Stimulated activated naive CD8-positive, alpha-beta T cell treated with anti-CD3 and anti-CD28 coated beads, Interleukin-15, Interleukin-2, amounts not matched to agents 100 U/mL and 50 U/mL, for 24 hours (primary cell): ENCODE measurements at regions not wholly inside any gene's neighbourhood (a gene's known extent, or its start where the extent isn't known, plus 50 kb on each side); places are given as distances from the start of the nearest gene placed in this dataset.
"Not testable (repeated sequence)": the region's sequence is repeated elsewhere in the genome, so short reads cannot be mapped to it uniquely, and the experiment has no call there.

Experiments used
- ATAC-seq: fragments of 150-1000 bp; cut with Tn5 transposase; one replicate; pipeline ENCODE4 v1.10.0; 2021
- DNase-seq: peaks from one replicate; pipeline ENCODE4 v3.0.0; 2021

GRCh38 chr7:142698429-142698828, 50.8 kb upstream of the PRSS1 start:
- DNase-seq (no peak), ATAC-seq (no peak)

DNA sequence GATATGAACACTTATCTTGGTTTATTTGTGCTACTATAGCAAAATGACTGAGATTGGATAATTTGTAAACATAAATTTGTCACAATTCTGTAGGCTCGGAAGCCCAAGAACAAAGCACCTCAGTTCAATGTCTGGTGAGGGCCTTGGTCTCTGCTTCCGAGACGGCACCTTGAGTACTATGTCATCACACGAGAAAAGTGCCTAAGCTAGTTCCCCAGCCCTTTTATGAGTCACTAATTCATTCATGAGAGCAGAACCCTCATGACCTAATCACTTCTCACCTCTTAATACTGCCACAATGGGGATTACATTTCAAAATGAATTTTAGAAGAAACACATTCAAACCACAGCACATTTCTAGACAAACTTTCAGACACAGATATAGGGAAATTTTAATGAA, 52.0 kb upstream of the PRSS1 start:
- ATAC-seq, result no peak
- no peak for DNase-seq

DNA sequence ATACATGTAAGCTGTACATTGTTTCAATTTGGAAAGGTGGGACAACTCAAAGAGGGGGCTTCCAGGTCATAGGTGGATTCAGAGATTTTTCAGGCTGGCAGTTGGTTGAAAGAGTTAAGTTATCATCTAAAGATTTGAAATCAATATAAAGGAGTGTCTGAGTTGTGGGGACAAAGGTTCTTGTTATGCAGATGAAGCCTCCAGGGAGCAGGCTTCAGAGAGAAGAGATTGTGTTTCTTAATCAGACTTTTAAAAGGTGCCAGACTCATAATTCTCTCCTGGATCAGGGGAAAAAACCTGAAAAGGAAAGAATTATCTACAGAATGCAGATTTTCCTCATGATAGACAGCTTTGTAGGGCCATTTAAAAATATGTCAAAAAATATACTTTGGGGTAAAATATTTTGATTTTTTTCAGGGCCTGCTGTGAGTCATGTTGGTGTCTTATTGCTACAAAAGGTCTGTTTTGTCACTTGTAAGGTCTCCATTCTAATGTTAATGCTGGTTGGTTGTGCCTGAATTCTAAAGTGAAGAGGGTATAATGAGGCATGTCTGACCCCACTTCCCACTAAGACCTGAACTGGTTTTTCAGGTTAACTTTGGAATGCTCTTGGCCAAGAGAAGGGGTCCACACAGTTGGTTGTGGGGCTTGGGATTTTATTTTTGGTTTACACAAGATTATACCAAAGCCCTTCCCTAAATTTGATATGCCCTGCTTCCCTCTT, 52.7 kb upstream of the PRSS1 start:
- no peak for DNase-seq
- no peak for ATAC-seq

GRCh38 chr7:142693911-142694310, 55.4 kb upstream of the PRSS1 start:
- DNase-seq (no peak), ATAC-seq (no peak)

- DNase-seq (no peak), ATAC-seq (peak; percentile 36)
Observed at GRCh38 chr7:142690554-142691182, 58.6 kb upstream of the PRSS1 start.

- no peak for DNase-seq
- ATAC-seq, result no peak
Observed at GRCh38 chr7:142689439-142690120, 59.7 kb upstream of the PRSS1 start.

GRCh38 chr7:142685877-142686508, 63.3 kb upstream of the PRSS1 start:
- DNase-seq (peak; percentile 9), ATAC-seq (peak; percentile 49)

GRCh38 chr7:142681314-142682092, 67.8 kb upstream of the PRSS1 start:
- ATAC-seq (no peak), DNase-seq (no peak)

- no peak for DNase-seq
- ATAC-seq, result no peak
Observed at GRCh38 chr7:142671506-142671905, 77.8 kb upstream of the PRSS1 start.

DNA sequence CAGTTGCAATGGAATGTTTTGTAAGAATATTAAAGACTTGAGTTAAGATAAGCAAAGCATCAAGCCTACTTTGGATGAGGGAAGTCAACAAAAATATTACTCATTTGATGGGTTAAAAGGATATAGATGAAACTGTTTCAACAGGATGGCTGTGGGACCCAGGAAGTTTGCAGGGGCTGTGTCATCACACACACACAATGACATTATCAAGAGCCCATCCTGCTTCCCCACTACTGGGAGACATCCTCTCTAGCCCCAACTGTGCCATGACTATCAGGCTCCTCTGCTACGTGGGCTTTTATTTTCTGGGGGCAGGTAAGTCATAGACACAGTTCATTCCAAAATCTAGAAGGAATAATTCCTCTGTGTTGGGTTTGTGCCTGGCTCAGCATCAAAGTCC, 78.8 kb upstream of the PRSS1 start:
- DNase-seq (no peak), ATAC-seq (no peak)

DNA sequence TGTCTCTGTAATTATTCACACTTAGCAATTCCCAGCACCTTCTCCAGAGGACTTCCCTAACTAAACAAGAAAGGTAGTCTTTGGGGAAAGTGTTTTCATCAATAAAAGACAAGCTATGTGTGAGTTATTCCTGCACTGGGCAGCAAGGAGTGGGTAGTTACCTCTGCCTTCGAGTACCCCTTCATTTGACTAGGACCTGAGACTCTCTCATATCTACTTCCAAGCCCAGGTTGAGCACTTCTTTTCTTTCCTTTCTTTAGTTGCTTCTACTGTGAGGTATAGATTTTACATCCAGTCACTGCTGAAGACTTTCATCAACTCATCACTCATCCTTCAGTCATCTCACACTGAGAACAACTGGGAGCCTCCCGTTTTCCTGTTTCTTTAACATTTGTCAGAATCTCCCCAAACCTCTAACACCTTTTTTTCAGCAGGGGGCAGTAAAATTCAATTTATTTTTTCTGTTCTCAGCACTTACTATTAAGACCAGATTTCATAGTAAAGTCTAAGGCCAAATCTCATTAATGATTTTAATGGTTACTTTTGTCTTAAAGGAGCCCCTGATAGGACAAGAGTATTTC, 80.1 kb upstream of the PRSS1 start:
- ATAC-seq (no peak), DNase-seq (no peak)

DNA sequence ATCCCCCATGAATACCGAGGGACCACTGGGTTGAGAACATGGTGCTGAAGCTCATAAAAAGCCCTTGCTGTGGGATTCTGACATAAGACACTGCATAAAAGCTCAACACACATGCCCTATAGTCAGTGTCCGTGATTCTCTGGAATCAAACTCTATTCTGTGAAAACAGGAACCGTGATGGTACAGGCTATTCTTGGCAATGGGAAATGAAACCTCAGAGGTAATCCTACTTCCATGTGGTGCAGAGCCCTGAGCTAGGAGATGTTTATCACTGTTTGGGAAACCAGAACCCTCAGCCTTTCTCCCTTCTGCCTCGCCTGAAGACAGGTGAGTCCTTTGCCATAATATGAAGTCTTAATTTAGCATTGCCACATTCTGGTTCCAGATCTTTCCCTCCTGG, 80.8 kb upstream of the PRSS1 start:
- DNase-seq (no peak), ATAC-seq (no peak)

GRCh38 chr7:142657376-142657775, 91.9 kb upstream of the PRSS1 start:
- DNase-seq (no peak), ATAC-seq (no peak)

- ATAC-seq, result no peak
- DNase-seq, result no peak
Observed at GRCh38 chr7:142654398-142654797, 94.9 kb upstream of the PRSS1 start.

DNA sequence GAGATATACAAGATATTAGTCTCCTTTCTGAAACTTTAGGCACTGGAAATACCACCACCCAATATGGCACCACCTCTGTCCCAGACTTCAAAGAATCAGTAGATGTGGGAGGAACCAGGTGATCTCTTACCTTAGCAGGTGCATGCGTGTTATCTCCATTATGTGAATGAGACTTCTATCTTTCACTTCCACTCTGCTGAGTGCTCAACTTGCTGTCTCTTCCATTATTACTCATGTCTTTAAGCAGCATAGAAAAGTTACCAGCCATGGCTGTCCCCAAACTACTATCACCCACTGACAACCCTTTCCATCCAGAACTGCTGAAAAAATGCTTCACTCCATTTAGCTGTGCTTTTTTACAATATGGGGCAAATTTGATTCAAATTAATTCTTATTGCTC, 101.5 kb upstream of the PRSS1 start:
- no peak for ATAC-seq
- DNase-seq, result no peak

DNA sequence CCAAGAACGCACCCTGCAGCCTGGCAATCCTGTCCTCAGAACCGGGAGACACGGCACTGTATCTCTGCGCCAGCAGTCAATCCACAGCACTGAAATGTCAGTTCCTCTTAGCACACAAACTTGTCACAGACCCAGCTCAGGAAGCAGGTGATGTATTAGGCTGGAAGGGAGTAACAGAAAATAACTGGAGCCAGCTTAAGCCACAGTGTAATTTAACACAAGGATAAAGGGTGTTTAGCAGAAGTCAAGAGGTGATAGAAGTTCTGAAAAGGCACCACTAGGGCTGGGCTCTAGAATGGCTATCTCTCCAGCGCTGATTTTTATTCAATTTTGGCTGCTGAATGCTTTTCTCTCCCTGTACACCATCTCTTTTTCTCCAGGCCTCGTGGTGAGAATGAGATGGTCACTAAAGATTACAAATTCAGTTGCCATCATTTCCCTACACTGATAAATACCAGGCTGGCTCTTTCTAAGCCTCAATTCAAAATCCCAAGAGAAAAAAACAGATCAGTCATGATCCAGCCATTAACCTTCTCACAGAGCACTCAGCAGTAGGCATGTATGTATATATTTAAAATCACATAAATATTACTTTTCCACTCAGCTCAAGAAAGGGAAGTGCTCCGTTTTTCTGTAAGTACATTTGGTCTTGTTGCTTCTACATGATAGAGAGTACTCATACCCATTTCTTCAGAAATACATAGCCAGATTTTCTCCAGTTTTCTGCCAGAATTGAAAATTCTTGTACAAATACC, 102.7 kb upstream of the PRSS1 start:
- DNase-seq, result no peak
- ATAC-seq, result no peak

GRCh38 chr7:142645777-142646176, 103.5 kb upstream of the PRSS1 start:
- ATAC-seq, result peak; percentile 43
- no peak for DNase-seq

DNA sequence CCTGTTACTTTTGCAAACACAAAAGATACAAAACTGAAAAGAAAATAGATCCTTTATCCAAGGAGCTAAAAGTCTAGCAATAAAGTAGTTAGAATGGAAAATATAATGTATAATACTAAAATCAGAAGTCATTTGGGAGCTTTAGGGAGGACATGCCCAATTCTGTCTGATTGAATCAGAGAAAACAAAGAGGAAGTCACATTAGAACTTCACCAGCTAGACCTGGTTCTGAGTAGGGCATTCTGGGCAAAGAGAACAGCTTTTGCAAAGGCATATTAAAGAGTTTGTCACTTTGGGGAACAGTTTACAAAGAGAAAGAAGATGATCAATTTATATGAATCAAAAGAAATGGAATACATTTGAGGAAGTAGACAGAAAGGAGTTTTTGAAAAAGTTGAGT, 107.0 kb upstream of the PRSS1 start:
- DNase-seq, result no peak
- no peak for ATAC-seq

GRCh38 chr7:142641252-142641651, 108.0 kb upstream of the PRSS1 start:
- ATAC-seq, result not testable (repeated sequence)

GRCh38 chr7:142638581-142638980, 110.7 kb upstream of the PRSS1 start:
- DNase-seq (no peak), ATAC-seq (no peak)

More at GRCh38 chr7:142641252-142641651, 108.0 kb upstream of the PRSS1 start:
- DNase-seq, result not testable (repeated sequence)

GRCh38 chr7:142637240-142637639, 112.0 kb upstream of the PRSS1 start:
- DNase-seq (no peak), ATAC-seq (no peak)
